ENCODE measurements at regions not wholly inside any gene's neighbourhood (a gene's known extent, or its start where the extent isn't known, plus 50 kb on each side); places are given as distances from the start of the nearest gene placed in this dataset.

DNA sequence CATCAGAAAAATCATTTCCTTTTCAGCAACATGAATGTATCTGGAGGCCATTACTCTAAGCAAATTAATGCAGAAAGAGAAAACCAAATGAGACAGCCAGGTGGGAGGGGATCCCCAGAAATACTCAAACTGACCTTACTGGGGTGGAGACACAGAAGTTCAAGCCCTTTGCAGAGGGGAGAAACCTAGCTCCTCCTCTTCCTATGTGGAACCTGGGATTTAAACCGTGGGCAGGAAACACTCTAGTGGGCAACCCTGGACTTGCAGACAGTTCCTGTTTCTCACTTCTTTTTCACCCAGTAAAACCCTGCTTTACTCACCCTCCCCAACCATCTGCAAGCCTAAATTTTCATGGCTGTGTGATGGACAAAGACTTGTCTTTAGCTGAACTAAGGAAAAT, 61.3 kb downstream of the SLITRK6 start:
- POLR2A ChIA-PET (ENCODE audit: unreplicated experiment): interaction anchor here (0.7 kb wide), 1 partner anchor 122 kb away, joined by 3 read pairs; no protein-coding TSS in a partner anchor
- no peaks in the 10 kb centered on the region for H3K27me3 ChIP-seq (ENCODE audit: low read length)
- no peak overlapping the region for H3K27ac ChIP-seq (ENCODE audit: low read length)
- H3K9ac ChIP-seq (ENCODE audit: low read length): no peak overlapping the region
- no peaks in the 10 kb centered on the region for H3F3A ChIP-seq (ENCODE audit: low read length, unreplicated experiment)
- no peak overlapping the region for H2AFZ ChIP-seq (ENCODE audit: low read length)
- no TSS peak for BruUV-seq (replicated peaks)
- no peaks in the 10 kb centered on the region for H3K79me2 ChIP-seq (ENCODE audit: low read length)
- no peaks in the 10 kb centered on the region for H3K36me3 ChIP-seq (ENCODE audit: low read depth, low read length)
- DNase-seq: no peak
- H3K4me1 ChIP-seq (ENCODE audit: insufficient read depth, low read length): peaks cover 17% of the 10 kb centered on the region
- no peak overlapping the region for H3K4me2 ChIP-seq (ENCODE audit: low read length)
- CTCF ChIA-PET: no interaction called here
- H4K20me1 ChIP-seq (ENCODE audit: low read length): no peaks in the 10 kb centered on the region
- ATAC-seq: no peak
- no peaks in the 10 kb centered on the region for H3K9me2 ChIP-seq (replicated peaks; ENCODE audit: low read length)
- no peaks in the 10 kb centered on the region for H3K9me3 ChIP-seq (ENCODE audit: low read length)
- intact Hi-C loops (cut with micrococcal nuclease): no loop called here
- TF ChIP-seq, protein P1, sequence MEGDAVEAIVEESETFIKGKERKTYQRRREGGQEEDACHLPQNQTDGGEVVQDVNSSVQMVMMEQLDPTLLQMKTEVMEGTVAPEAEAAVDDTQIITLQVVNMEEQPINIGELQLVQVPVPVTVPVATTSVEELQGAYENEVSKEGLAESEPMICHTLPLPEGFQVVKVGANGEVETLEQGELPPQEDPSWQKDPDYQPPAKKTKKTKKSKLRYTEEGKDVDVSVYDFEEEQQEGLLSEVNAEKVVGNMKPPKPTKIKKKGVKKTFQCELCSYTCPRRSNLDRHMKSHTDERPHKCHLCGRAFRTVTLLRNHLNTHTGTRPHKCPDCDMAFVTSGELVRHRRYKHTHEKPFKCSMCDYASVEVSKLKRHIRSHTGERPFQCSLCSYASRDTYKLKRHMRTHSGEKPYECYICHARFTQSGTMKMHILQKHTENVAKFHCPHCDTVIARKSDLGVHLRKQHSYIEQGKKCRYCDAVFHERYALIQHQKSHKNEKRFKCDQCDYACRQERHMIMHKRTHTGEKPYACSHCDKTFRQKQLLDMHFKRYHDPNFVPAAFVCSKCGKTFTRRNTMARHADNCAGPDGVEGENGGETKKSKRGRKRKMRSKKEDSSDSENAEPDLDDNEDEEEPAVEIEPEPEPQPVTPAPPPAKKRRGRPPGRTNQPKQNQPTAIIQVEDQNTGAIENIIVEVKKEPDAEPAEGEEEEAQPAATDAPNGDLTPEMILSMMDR (conservative IDR thresholded peaks at IDR 0.05; ENCODE audit: low read depth, low read length): no peak
- TF ChIP-seq EZH2 (IDR thresholded peaks at IDR 0.05; ENCODE audit: low read length, unreplicated experiment) (no peak), EZH2phosphoT487 (IDR thresholded peaks at IDR 0.05; ENCODE audit: borderline replicate concordance, low read length) (no peak)
- H3K4me3 ChIP-seq (ENCODE audit: low read length): no peak overlapping the region

DNA sequence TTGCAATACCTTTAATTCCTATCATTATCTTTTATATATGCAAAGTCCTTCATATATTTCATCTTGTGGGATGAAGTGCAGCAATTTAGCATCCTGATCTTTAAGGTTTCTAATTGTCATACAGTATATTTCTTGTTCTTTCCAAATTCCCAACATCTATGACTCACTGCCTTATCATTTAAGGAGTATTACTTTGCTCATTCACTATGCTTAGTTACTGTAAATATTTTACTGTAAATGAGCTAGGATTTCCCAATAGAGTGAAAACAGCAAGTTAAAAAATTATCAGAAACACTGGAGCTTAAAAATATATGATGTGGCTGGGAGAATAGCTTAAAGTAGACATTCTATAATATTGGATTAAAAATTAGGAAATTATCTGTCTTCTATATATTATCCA, 69.9 kb downstream of the SLITRK6 start:
- peak; percentile 48 for DNase-seq
- TF ChIP-seq EZH2phosphoT487 (IDR thresholded peaks at IDR 0.05; ENCODE audit: borderline replicate concordance, low read length) (no peak), EZH2 (IDR thresholded peaks at IDR 0.05; ENCODE audit: low read length, unreplicated experiment) (no peak)
- TF ChIP-seq, protein P1 (conservative IDR thresholded peaks at IDR 0.05; ENCODE audit: low read depth, low read length): no peak

DNA sequence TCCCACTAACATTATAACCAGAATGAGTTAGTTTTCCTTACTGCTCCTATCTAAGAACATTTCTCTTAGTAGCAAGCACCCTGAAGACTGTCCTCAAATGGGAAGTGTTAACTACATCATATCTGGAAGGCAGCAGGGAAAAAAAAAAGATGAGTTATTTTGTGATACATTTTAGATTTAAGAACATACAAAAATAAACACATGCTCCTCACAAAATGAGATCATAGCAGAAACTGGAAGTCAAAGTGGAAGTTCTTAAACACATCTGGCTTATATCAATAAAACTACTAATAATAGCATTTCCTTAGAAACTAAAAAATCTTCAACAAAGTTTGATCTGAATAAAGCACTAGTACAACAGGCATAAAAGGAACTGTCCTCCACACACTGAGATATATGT, 70.4 kb downstream of the SLITRK6 start:
- BruUV-seq (replicated peaks): no TSS peak

More for the DNA sequence above, 69.9 kb downstream of the SLITRK6 start:
- Histone ChIP-seq H2AFZ (ENCODE audit: low read length) (no peak overlapping the region), H3K27me3 (ENCODE audit: low read length) (no peaks in the 10 kb centered on the region), H3K79me2 (ENCODE audit: low read length) (no peaks in the 10 kb centered on the region), H3K4me2 (ENCODE audit: low read length) (no peak overlapping the region), H3K27ac (ENCODE audit: low read length) (no peak overlapping the region; the same call in 1 of the 2 replicates), H3K9me3 (ENCODE audit: low read length) (no peaks in the 10 kb centered on the region), H3K36me3 (ENCODE audit: low read depth, low read length) (no peaks in the 10 kb centered on the region), H3K9ac (ENCODE audit: low read length) (no peak overlapping the region), H3K9me2 (replicated peaks; ENCODE audit: low read length) (no peaks in the 10 kb centered on the region), H4K20me1 (ENCODE audit: low read length) (no peaks in the 10 kb centered on the region), H3F3A (ENCODE audit: low read length, unreplicated experiment) (no peaks in the 10 kb centered on the region), H3K4me1 (ENCODE audit: insufficient read depth, low read length) (peaks cover 27% of the 10 kb centered on the region), H3K4me3 (ENCODE audit: low read length) (no peak overlapping the region)
- CTCF ChIA-PET: no interaction called here
- BruUV-seq (replicated peaks): no TSS peak
- ATAC-seq: no peak
- intact Hi-C loops (cut with micrococcal nuclease): loop anchor here (5.0 to 10.0 kb wide), 2 partner anchors 227 to 804 kb away; no protein-coding TSS in a partner anchor
- POLR2A ChIA-PET (ENCODE audit: unreplicated experiment): no interaction called here

More for the DNA sequence above, 70.4 kb downstream of the SLITRK6 start:
- Histone ChIP-seq H3F3A (ENCODE audit: low read length, unreplicated experiment) (no peaks in the 10 kb centered on the region), H3K79me2 (ENCODE audit: low read length) (no peaks in the 10 kb centered on the region), H3K4me3 (ENCODE audit: low read length) (no peak overlapping the region), H3K9ac (ENCODE audit: low read length) (no peak overlapping the region), H3K4me1 (ENCODE audit: insufficient read depth, low read length) (peaks cover 30% of the 10 kb centered on the region), H3K9me2 (replicated peaks; ENCODE audit: low read length) (no peaks in the 10 kb centered on the region), H3K9me3 (ENCODE audit: low read length) (no peaks in the 10 kb centered on the region), H3K27ac (ENCODE audit: low read length) (no peak overlapping the region; the same call in 1 of the 2 replicates), H2AFZ (ENCODE audit: low read length) (no peak overlapping the region), H3K36me3 (ENCODE audit: low read depth, low read length) (no peaks in the 10 kb centered on the region), H4K20me1 (ENCODE audit: low read length) (no peaks in the 10 kb centered on the region), H3K4me2 (ENCODE audit: low read length) (no peak overlapping the region), H3K27me3 (ENCODE audit: low read length) (no peaks in the 10 kb centered on the region)
- DNase-seq (no peak), ATAC-seq (no peak)
- intact Hi-C loops (cut with micrococcal nuclease): loop anchor here (5.0 to 10.0 kb wide), 2 partner anchors 227 to 804 kb away; no protein-coding TSS in a partner anchor
- TF ChIP-seq, protein P1 (conservative IDR thresholded peaks at IDR 0.05; ENCODE audit: low read depth, low read length): no peak
- TF ChIP-seq EZH2phosphoT487 (IDR thresholded peaks at IDR 0.05; ENCODE audit: borderline replicate concordance, low read length) (no peak), EZH2 (IDR thresholded peaks at IDR 0.05; ENCODE audit: low read length, unreplicated experiment) (no peak)
- POLR2A ChIA-PET (ENCODE audit: unreplicated experiment): no interaction called here
- CTCF ChIA-PET: no interaction called here
